ENCODE measurements at regions not wholly inside any gene's neighbourhood (a gene's known extent, or its start where the extent isn't known, plus 50 kb on each side); places are given as distances from the start of the nearest gene placed in this dataset.

- TF ChIP-seq, protein P1, sequence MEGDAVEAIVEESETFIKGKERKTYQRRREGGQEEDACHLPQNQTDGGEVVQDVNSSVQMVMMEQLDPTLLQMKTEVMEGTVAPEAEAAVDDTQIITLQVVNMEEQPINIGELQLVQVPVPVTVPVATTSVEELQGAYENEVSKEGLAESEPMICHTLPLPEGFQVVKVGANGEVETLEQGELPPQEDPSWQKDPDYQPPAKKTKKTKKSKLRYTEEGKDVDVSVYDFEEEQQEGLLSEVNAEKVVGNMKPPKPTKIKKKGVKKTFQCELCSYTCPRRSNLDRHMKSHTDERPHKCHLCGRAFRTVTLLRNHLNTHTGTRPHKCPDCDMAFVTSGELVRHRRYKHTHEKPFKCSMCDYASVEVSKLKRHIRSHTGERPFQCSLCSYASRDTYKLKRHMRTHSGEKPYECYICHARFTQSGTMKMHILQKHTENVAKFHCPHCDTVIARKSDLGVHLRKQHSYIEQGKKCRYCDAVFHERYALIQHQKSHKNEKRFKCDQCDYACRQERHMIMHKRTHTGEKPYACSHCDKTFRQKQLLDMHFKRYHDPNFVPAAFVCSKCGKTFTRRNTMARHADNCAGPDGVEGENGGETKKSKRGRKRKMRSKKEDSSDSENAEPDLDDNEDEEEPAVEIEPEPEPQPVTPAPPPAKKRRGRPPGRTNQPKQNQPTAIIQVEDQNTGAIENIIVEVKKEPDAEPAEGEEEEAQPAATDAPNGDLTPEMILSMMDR (IDR thresholded peaks at IDR 0.05), result no peak
- no peak for TF ChIP-seq ZFX (IDR thresholded peaks at IDR 0.05; ENCODE audit: borderline replicate concordance)
Observed at GRCh38 chr7:10138087-10138854, 835.4 kb upstream of the PHF14 start.
